ENCODE measurements at regions not wholly inside any gene's neighbourhood (a gene's known extent, or its start where the extent isn't known, plus 50 kb on each side); places are given as distances from the start of the nearest gene placed in this dataset.
"Not testable (repeated sequence)": the region's sequence is repeated elsewhere in the genome, so short reads cannot be mapped to it uniquely, and the experiment has no call there.

DNA sequence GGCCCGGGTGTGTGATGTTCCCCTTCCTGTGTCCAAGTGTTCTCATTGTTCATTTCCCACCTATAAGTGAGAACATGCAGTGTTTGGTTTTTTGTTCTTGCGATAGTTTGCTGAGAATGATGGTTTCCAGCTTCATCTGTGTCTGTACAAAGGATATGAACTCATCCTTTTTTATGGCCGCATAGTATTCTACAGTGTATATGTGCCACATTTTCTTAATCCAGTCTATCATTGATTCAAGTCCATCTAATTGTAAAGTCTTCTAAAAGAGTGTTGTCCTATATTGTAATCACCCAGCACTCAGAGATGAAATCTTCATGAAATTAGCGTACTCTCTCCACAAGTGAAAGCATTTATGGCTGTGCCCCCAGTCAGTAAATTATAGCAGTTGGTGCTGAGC lies 1096.6 kb downstream of the UQCRFS1 start:
- not testable (repeated sequence) for DNase-seq

GRCh38 chr19:28103921-28104320 lies 1109.0 kb downstream of the UQCRFS1 start:
- no peak for DNase-seq

DNA sequence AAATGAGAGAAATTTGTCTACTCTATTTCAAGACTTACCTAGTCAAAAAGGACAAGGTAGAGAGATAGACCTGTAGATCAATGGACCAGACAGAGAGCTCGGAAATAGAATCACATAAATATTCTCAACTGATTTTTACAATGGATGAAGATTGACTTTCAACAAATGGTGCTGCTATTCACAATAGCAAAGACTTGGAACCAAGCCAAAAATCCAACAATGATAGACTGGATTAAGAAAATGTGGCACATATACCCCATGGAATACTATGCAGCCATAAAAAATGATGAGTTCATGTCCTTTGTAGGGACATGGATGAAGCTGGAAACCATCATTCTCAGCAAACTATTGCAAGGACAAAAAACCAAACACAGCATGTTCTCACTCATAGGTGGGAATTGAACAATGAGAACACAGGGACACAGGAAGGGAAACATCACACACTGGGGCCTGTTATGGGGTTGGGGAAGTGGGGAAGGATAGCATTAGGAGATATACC lies 1128.2 kb downstream of the UQCRFS1 start:
- DNase-seq, result not testable (repeated sequence)

GRCh38 chr19:28076628-28077027 lies 1136.3 kb downstream of the UQCRFS1 start:
- no peak for DNase-seq

GRCh38 chr19:28075229-28075628 lies 1137.7 kb downstream of the UQCRFS1 start:
- no peak for DNase-seq

DNA sequence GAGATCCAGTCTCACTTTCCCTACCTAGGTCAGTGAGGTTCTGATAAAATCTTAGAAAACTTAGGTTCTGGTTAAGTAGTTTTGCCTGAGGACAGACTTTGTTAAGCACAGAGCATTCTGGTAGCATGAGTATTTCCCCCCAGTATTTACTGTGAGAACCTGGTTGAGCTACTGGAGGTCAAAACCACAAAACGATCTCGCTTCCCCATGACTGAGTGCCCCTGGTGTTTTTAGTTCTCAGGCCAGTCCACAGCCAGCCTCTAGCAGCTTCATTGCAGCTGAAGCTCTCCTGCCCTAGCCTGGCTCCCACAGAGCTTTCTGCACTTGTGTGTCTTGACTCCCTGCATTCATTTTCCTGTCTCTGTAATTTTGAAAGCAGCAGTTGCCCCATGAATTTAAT lies 1138.2 kb downstream of the UQCRFS1 start:
- no peak for DNase-seq

DNA sequence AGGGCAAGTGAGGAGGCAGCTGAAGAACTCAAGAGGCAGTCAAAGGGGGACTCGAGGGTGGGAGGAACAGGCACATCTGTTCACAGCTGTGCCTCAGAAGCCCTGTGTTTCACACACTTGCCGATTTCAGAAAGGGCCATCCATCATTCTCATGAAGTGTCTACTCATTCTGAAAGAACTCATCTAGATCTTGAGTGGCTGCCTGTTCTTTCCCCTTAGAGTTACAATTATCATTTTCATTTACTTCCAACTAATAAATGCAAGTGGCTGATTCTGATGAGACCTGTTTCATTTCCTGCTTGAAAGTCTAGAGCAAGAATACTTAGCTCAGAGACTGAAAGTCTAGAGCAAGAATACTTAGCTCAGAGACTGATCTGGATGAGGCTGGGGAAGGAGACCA lies 1145.1 kb downstream of the UQCRFS1 start:
- no peak for DNase-seq

DNA sequence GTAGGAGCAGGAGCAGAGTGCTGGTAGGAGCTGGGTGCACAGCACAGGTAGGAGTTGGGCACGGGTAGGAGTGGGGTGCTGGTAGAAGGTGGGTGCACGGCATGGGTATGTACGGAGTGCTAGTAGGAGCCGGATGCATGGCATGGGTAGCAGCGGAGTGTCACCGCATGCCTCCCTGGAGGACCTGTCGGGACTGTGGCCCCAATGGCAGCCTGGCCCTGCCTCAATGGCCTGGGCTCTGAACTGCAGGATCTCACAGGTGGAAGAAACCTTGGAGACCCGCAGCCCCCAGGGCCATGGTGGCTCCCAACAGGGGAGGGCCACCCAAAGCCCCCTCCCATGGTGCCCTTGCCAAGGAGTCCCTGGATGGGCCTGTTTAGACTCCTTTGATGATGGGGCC lies 1146.0 kb downstream of the UQCRFS1 start:
- DNase-seq, result no peak

- DNase-seq, result no peak
These were observed 1146.8 kb downstream of the UQCRFS1 start for GRCh38 chr19:28066161-28066560.

GRCh38 chr19:28065026-28065425 lies 1147.9 kb downstream of the UQCRFS1 start:
- DNase-seq, result no peak

DNA sequence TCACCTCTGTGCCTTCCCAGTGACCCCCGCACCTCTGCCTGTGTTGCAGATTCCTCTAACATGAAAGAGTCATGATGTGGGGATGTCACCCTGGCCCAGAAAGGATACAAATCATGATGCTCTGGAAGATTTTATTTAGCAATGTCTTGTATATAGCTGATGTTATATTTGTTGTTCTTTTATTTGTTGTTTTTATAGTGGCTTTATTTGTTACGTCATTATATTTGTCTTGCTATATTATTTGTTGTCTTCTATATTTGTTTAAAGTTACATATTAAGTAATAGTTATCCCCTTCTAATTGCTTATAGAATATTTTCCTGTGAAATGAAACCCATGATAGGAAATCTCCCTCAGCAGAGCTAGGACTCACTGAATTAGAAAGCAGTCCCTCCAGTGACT lies 1149.2 kb downstream of the UQCRFS1 start:
- no peak for DNase-seq

DNA sequence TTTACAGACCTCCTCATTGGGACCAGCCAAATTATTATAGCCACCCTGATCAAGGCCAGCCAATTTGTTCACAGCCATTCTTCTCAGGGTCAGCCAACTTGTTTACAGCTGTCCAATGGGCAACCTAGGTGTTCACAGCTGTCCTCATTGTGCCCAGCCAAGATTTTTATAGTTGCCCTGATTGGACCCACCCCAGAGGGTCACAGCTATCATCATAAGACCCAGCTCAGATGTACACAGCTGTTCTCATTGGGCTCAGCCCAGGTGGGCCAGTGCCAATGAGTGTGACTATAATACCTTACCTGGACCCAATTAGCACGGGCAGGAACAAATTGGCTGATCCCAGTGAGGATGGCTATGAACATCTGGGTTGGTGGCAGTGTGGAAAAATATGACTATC lies 1151.8 kb downstream of the UQCRFS1 start:
- DNase-seq, result no peak

- not testable (repeated sequence) for DNase-seq
These were observed 1155.9 kb downstream of the UQCRFS1 start for GRCh38 chr19:28057026-28057425.

GRCh38 chr19:28051047-28051446 lies 1161.9 kb downstream of the UQCRFS1 start:
- no peak for DNase-seq

DNA sequence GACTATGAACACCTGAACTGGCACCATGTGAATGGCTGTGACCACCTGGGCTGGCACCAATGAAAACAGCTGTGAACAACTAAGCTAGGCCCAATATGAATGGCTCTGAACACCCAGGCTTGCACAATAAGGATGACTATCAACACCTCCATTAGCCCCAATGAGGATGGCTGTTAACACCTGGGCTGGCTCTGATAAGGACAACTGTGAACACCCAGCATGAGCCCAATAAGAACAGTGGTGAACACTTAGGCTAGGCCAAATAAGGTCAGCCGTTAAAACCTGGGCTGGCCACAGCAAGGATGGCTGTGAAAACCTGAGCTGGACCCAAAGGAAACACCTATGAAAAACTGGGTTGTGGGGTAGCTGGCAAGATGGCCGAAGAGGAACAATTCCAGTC lies 1163.1 kb downstream of the UQCRFS1 start:
- no peak for DNase-seq

- no peak for DNase-seq
These were observed 1166.0 kb downstream of the UQCRFS1 start for GRCh38 chr19:28046932-28047331.

GRCh38 chr19:28045621-28046020 lies 1167.3 kb downstream of the UQCRFS1 start:
- no peak for DNase-seq

GRCh38 chr19:28044477-28044876 lies 1168.5 kb downstream of the UQCRFS1 start:
- no peak for DNase-seq

DNA sequence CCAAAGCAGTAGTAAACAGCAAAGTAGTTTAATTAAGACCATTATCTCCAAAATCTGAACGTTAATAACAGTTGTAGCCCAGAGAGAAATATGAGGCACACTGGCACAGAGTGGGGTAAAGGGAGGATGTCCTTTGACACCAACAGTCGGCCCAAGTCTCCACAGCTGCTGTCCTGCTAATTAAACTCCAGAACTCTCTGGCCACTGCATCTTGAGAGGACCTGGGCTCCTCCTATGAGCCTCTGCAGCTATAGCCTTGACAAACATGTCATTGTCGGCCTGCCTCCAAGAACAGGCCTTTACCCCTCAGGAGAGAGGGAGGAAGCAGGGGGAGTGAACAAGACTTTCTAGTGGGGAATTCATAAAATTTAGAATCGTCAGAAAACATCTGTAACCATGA lies 1170.4 kb downstream of the UQCRFS1 start:
- DNase-seq, result no peak

DNA sequence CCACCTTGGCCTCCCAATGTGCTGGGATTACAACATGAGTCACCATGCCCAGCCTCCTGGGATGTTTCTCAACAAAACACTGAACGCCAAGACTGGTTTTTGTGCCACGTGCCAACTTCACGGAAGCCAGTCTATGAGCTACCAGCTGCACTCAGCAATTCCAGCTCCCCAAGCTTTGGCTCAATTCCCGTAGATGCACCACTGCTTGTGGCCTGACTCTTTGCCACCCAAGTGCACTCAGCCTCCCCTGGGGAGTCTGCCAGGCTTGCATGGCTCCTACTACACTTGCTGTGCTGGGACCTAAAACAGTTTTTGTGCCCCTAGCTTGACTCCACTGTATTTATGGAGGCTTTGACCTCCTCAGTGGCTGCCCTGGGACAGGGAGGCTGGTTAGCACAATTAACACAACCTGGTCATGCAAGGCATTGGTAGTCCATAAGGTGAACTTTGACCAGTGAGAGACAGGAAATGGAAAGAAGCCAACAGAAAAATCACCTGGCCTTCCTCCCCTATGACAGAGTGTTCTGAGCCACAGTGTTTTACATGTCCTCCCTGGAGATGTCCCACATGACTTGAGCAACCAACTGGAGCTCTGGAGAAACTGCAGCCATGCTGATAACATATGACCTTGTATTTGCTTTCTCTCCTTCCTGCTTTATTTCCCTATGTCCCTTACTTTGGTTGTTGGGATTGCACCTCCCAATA lies 1173.1 kb downstream of the UQCRFS1 start:
- DNase-seq, result no peak

DNA sequence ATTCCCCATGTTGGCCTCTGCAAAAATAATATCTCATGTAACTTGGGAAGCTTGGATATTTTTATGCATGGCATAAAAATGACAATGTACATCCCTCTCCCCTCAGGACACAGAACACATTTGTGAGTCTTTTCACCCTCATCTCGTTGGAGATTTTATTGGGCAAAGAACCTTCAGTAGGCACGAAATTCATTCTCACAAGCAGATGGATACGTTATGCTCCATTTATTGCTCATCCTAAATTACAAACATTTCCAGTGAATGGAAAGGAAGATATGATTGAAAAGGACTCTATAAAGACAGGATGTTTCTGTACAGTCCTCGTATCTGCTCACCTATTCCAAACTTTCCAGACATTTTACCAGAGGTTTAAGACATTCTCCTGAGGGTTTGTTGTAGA lies 1175.8 kb downstream of the UQCRFS1 start:
- no peak for DNase-seq

GRCh38 chr19:28036486-28036885 lies 1176.5 kb downstream of the UQCRFS1 start:
- no peak for DNase-seq

DNA sequence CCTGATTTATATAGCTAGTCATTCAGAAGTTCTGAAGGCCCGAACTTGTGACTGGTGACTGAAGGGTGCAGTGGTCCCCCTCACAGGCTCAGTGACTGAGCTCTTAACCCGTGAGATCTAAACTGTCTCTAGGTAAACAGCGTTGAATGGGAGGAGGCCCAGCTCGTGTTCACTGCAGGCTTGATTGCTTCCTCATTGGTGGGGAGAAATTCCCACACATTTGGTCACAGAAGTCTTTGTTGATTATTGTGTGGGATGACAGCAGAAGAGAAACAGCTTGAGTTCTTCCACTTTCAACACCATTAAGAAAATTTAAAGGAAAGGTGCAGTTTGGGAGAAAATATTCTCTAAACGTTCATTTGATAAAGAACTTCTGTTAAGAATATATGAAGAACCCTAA lies 1178.0 kb downstream of the UQCRFS1 start:
- DNase-seq, result no peak

GRCh38 chr19:28028881-28029444 lies 1184.0 kb downstream of the UQCRFS1 start:
- DNase-seq, result no peak

DNA sequence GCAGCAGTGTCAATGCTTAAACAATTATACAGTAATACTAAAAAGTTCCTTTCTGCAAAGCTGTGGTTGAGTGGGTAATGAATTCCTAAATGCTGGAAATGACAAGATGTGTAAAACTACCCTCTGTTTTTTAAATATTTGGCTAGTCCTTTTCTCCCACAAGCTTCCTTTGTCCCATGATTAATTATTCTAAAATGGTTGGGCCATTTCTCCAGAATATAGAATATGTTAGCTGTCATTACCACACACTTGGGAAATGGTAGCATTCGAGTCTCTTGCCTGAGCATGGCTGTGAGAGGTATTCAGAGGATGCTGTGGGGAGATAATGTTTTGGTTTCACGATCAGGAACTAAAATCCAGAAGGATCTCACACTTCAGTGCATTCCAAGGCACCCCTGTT lies 1185.8 kb downstream of the UQCRFS1 start:
- DNase-seq, result no peak

All from left hindlimb (tissue), 1 donor.